ENCODE measurements at regions not wholly inside any gene's neighbourhood (a gene's known extent, or its start where the extent isn't known, plus 50 kb on each side); places are given as distances from the start of the nearest gene placed in this dataset.
"Not testable (repeated sequence)": the region's sequence is repeated elsewhere in the genome, so short reads cannot be mapped to it uniquely, and the experiment has no call there.

DNA sequence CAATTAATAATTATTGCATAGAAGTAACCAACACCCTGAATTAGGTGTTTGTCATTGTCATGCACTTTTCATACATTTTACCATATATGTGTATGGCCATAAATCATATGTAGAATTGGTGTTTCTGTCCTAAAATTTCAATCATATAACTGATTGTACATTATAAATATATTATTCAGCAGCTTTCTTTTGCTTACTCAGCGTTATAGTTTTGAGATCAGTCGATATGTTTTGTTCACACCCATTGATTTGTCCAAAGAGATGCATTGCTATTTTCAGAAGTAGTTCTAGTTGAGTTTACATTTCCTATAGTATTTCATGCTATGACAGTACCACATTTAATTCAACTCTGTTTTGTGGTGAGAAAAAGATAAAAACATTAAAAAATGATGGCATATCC lies 50.5 kb upstream of the PARP4 start:
- DNase-seq, result no peak

DNA sequence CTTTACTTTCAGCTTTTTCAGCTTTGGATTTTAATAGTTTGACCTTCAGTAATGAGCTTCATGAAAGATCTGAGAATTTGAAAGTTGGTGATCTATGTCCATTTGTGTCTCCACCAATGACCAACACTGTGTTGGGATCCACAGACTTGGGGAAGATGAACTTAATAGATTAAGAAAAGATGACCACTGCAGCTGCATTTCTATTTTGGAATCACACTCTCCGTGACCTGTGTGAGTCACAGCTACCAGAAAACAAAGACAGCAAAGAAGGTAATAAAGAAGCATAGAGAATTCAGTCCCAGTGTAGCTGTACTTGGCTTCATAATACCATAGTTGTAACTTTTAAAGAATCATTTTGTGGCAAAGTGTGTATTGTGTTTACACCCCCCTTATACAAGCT lies 51.4 kb upstream of the PARP4 start:
- DNase-seq, result peak; percentile 18

DNA sequence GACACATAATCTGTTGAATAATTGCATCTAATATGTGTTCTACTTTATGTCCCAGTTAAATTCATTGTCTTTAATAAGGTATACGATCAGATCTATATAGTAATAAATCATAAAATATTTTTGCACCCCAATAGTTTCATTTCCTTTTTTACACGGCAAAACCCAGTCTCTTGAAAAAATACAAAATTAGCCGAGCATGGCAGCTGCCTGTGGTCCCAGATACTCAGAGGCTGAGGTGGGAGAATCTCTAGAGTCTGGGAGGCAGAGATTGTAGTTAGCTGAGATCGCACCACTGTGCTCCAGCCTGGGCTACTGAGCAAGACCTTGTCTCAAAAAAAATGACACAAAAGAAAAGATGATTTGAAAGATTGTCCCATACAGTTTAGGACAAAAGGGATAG lies 52.3 kb upstream of the PARP4 start:
- DNase-seq, result no peak

DNA sequence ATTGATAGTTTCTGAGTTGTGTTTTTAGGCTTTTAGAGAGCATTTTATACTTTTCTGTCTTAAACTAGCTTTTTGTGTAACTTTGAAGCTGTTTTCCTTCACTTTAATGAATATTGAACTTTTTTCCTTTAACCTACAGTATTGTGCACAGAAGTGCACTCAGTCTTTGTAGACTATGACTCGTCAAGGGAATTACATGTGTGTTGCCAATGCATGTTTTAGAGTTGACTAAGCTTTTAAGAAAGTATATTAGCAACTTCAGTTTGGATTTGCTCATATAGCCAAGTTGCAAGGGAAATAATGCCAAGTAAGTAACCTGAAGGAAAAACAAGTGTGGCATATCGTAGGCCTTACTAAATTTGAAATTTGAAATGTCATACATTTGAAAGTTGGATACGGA lies 55.0 kb upstream of the PARP4 start:
- peak; percentile 18 for DNase-seq

DNA sequence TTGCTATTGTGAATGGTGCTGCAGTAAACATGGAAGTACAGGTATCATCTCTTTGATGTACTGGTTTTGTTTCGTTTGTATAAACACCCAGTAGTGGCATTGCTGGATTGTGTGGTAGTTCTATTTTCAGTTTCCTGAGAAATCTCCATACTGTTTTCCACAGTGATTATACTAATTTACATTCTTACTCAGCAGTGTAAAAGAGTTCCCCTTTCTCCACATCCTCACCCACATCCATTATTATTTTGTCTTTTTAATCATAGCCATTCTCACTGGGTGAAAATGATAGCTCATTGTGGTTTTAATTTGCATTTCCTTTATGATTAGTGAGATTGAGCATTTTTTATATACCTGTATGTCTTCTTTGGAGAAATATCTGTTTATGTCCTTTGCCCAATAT lies 62.3 kb upstream of the PARP4 start:
- no peak for DNase-seq

DNA sequence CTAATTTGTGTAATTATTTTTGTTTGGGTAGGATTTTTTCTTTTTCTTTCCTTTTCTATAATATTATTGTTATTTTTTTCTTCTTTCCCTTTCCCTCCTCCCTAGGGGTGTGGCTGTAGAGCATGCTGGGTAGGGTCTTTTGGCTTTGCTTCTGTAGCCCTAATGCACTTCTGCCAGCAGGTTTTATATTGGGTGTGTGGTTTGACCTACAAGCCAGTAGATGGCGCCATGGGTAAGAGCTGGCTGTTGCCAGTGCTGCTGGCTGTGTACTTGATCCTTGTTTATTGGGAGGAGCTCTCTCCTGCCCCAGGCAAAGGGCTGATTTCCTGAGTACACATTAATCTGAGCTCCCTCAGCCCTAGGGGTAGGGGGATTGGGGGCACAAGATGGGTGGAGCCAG lies 67.7 kb upstream of the PARP4 start:
- DNase-seq, result not testable (repeated sequence)

DNA sequence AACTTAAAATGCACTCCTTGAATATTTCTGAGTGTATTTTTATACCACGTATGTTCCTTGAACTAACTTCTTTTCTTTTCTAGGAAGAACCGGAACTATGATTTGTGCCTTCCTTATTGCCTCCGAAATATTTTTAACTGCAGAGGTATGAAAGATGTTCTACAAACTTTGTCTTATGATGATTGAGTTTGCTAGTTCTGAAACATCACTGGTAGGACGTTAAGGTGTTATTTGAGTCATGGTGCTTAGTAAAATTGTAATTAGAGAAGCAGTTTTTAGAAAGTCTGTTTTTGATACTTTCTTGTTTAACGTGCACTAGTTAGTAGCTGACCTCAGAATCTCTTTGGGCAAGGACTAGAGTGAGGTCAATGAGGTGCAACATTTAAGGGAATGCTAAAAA lies 69.0 kb upstream of the PARP4 start:
- DNase-seq, result not testable (repeated sequence)

DNA sequence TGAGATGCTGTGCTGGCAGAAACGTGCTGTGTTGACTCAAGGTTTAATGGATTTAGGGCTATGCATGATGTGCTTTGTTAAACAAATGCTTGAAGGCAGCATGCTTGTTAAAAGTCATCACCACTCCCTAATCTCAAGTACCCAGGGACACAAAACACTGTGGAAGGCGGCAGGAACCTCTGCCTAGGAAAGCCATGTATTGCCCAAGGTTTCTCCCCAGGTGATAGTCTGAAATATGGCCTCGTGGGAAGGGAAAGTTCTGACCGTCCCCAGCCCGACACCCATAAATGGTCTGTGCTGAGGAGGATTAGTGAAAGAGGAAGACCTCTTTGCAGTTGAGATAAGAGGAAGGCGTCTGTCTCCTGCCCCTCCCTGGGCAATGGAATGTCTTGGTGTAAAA lies 79.1 kb upstream of the PARP4 start:
- peak; percentile 33 for DNase-seq

DNA sequence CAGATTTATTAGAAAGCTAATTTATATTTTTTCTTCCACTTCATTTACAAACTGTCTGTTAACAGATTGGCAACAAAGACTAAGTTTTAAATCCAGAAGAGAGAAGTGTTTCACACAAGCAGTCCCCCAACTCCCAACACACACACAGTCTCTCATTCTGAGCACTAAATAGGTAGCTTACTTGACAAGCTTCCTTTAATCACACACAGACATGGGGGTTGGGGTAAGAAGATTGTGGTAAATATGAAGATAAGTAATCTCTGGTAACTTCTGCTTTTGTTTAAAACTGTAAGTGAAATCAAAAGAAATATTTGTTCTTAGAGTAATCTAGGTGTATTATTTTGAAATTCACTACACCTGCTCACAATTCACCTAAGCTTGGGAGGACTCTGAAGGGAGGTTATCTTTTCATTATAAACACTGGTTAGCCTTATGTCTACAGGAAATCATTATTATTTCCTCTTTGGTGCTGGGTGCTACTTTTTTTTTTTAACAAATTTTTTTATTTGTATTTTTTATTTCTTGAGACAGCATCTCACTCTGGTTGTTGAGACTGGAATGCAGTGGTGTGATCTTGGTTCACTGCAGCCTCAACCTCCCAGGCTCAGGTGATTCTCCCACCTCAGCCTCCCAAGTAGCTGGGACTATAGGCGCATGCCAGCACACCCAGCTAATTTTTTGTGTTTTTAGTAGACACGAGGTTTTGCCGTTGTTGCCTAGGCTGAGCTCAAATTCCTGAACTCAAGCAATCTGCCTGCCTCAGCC lies 82.1 kb upstream of the ATP12A start:
- DNase-seq, result not testable (repeated sequence)

DNA sequence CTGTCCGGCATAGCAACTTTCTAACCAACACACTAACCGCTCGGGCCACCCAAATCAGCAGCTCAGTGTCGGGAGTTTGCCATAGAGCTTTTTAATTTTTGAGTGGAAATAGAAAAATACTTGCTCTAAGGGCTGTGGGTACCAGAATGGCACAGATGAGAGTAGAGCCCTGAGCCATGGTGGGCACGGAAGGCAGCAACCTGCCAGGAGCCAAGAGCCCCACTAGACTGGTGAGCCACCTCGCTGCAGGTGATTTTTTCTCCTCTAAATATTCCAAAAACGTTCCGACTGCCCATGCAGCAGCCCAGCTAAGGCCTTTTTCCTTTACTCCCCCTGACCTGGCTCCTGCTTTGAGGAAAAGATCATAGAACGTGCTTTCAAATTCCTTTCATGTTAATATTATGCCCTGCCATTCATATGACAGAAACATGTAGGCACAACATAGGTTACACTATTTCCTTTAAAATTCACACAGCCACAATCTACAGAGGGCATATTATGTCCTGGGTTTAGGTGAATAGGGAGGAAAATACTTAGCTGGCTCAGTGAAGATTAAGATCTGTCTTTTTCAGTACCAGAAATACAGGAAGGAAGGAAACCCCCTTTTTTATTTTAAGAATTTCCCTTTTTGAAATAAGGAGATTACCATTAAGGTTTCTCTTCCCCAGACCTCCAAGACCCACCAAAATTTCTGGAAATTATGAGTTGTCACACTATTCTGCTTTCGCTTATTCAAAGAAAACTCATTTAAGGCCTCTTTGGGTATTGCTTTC lies 81.0 kb upstream of the ATP12A start:
- DNase-seq, result not testable (repeated sequence)

DNA sequence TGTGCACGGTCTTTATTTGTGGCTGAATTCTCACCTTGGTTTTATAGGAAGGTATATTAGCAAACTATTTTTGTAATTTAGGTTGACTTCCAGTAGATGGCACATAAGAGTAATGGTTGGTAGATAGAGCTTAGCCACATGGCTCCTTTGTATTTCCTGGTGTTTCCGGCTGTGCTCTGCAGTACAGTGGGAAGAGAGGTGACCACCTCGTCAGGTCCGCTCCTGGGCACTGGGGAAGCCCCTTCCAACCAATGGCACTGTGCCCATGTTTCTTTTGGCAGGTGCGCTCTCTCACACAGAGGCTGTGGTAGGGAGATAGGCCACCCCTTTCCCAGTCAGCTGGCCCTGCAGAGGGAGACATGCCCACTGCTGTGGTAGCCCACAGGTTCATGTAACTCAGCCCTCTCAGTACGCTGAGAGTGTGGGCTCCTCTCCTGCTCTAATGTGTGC lies 74.3 kb upstream of the ATP12A start:
- DNase-seq, result no peak

DNA sequence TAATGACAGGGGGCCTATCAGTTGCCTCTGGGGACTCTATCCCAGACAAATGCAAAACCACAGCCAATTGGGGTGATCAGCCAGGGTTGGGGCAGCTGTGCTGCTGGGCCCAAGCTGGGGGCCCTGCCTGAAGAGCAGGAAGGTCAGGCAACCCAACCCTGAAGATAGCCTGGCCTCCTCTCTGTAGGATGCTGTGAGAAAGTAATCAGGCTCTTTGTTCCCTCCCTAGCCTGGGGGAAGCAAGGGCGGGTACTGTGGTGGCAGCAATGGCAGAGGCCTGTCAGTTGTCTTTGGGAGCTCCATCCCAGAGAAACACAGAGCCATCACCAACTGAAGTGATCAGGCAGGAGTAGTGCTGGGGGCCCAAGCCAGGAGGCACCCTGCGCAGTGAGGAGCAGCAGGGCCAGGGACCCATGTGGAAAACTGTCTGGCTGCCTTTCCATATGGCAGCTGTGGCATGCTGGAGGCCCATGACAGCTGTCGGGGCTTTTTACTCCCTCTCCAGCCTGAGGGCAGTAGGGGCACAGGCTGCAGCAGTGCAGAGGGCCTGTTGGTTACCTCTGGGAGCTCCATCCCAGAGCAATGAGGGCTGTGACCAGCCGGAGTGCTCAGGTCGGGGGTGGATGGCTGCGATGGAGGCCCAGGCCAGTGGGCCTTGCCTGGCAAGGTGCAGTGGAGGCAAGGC lies 73.6 kb upstream of the ATP12A start:
- DNase-seq, result no peak

DNA sequence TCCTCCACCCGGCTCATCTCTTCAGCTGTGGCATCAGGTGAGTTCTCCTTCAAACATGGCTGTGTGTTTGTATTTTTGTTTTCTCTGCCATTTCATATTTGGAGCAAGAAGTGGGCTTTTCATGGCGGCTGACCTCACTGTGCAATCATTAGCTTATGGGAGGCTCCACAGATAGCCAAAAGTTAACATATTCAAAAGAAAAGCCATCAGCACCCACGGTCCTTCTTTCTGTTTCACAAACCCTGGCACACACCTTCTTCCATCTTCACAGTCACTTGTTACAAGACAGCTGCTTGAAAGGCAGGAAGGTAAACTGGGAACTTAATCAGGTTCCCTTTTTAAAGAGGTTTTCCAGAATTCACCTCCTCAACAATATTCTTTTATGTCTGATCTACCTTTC lies 69.3 kb upstream of the ATP12A start:
- no peak for DNase-seq

DNA sequence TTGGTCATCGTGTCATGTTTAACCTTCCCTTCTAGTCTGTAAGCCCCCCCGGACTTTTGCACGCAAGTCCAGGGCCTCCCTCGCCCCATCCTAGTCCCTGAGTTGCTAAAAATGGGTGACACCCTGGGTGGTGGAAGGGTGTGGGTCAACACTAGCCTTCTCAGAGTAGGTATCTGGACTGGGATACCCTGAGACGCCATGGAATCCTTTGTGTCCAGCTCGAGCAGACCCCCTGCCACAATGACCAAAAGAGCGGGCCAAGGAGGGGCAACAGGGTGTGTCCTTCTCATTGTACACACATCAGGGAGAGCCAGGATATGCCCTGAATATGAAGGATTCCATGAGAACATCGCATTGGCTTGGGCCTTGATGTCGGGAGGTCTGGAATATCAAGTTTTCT lies 67.5 kb upstream of the ATP12A start:
- DNase-seq, result no peak

DNA sequence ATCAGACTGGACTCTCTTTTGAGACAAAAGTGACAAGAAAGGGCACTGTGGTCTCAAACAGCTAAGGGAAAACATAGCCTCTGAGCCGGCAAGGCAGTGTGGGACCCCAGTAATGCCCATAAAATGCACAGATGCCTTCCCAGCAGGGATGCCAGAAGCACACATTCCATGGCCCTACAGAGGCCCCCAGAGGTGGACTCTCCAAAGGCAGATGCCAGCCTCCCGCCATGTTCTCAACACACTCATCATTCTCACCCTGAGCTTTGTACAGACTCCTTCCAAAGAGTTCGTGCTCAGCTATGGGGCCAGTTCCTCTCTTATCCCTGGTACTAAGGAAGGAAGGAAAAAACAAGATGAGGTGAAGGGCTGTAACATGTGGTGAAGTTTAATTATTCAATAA lies 67.1 kb upstream of the ATP12A start:
- DNase-seq, result no peak

DNA sequence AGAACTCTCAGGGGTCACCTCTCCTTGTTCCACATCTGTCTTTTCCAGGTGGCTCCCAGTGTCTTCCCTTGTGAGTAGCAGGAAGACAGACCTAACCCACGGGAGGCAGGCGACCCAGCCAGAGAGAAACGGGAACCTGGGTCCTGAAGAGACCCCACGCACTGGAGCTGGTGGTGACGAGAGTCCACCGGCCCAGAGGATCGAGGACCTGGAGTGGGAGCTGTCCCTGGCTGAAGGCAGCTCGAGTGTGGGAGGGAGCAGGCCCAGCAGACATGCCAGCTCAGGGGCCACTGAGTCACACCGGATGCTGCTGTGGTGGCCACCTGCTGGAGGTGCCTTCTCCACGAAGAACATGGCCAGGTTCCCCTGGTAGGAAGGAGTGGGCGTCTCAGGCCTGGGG lies 66.5 kb upstream of the ATP12A start:
- DNase-seq, result no peak

DNA sequence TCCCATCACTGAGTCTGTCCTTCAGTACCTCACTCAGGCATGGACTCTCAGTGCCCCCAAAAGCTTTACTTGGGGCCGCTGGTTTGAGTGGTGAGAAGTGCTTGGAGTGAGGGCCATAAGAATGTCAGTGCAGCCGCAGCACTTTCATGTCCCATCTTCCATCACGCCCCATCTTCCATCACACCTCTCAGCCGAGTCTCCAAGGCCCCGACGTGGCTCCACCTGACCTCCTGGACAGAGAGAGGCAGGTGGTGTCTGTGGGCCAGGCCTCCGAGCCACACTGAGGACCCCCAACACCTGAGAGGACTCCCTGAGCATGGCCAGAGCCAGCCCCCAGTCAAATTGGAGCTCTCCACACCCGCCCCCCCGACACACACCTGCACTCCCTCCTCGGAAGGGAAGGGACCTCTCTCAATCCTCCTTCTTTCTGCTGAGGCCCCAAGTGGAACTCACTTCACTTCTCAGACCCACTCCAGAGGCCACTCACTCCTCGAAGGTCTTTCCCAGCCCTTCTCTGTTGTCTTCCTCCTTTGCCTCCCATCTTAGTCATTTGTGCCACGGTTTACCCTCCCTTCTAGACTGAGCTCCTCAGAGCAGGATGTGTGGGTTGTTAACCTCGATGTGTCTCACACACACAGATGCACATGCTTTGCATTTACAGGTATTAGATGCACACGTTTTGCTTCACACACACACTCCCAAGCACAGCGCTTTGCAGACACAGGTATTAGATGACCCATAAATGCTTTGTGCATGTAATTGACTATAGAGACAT lies 65.7 kb upstream of the ATP12A start:
- no peak for DNase-seq

DNA sequence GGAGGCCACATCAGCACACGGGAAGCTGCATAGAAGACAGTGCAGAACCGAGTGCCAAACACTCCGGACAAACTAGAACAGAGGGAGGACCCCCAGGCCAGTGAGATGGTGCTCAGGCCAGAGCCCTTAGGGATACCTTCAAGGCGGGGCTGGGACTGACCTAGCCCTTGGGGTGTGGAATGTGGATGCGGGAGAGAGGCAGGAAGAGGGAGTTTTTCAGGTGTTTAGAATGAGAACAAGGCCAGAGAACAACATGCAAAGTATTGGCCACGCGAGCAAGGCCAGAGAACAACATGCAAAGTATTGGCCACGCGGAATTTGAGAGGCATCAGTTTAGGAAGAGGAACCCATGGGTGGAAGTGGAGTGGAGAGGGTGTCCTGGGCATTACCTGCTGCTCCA lies 65.1 kb upstream of the ATP12A start:
- DNase-seq, result no peak

DNA sequence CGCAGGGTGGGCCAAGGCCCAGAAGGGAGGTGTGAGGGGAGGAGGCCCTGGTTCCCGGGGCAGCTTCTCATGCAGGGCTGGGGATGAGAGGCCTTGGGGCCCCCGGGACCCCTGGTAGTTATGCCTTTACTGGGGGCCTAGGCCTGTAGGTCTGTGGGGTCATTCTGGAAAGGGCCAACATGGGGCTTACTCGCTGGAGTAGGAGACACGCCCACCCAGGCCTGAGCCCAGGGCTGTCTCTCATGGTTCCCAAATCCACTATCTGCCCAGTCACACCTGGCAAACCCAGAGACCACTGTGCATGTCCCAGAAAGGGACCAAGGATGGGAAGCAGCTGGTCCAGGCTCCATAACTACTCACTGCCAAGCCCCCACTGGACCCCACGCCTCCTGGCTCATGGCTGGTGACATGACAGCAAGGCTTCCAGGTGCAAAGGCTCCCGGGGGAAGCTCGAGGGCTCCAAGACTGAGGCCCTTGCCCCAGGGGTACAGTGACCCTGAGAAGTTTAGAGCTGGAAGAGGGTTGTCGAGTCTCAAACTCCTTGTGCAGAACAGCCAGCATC lies 64.2 kb upstream of the ATP12A start:
- DNase-seq, result no peak

DNA sequence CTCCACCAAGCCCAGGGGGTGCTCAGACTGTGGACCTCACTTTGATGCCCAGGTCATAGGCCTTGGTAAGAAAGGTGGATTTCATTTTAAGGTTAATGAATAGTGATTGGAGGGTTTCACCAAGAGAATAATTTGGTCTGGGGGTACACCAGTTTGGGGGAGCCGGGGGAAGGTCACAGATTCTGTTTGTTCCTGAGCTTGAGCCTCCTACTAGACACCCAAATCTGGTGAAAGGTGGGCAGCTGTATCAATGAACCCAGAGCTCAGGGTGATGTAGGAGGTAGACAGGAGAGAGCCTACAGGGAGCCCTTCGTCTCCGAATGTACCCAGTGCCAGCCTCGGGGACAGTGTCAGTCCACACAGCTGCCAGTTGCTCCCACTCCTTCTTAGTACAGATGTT lies 63.7 kb upstream of the ATP12A start:
- no peak for DNase-seq

DNA sequence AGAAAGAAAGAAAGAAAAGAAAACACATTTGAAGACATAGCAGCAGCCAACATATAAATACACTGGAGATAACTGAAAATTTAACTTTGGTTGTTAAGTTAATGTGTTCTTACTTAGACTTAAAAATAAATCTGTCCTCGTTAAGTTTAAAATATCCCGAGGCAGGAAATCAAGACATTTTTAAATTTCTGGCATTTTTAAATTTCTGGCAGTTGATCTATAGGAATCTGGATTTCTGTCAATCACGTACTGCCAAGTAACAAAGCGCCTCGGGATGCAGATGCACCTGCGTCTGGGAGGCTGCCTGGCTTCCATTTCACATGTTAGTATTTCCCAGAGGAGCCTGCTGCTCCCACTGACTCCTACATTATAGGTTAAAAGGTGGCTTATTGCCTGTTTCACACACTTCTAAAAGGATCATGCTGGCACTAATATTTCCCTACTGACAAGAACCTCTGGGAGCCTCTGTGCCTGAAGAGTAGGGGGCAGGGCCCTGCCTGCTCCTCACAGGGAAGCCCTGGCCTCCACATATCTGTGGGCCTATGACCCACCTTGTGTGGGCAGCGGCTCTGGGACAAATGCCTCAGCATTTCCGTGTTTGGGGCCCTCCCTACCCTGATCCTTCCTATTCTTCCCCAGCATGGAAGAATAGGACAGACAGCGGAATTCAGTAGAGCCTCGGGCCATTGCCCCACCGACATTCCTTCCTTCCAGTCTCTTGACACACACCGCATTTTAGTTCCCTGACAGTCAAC lies 62.8 kb upstream of the ATP12A start:
- peak; percentile 13 for DNase-seq
